Epithelial cell of esophagus (primary cell): ENCODE measurements at regions not wholly inside any gene's neighbourhood (a gene's known extent, or its start where the extent isn't known, plus 50 kb on each side); places are given as distances from the start of the nearest gene placed in this dataset.

Source experiments
- DNase-seq: peaks from one replicate; pipeline ENCODE4 v3.0.0; 2010; ENCODE audit warnings: low read depth
- H3K4me3 ChIP-seq: 2 replicates; pipeline ENCODE4 v1.5.1; 2011; ENCODE audit warnings: mild to moderate bottlenecking, low read length, control low read depth
- CTCF ChIP-seq: IDR thresholded peaks from 2 replicates; pipeline ENCODE4 v1.5.1; 2011; ENCODE audit warnings: low read depth, mild to moderate bottlenecking, low read length, control low read depth, inconsistent platforms; ENCODE audit not compliant: insufficient read depth; ENCODE audit errors: missing control alignments

GRCh38 chr4:37073226-37073840 is 171.2 kb upstream of the NWD2 start:
- DNase-seq: no peak
- no peak for TF ChIP-seq CTCF
- no peak overlapping the region for H3K4me3 ChIP-seq

DNA sequence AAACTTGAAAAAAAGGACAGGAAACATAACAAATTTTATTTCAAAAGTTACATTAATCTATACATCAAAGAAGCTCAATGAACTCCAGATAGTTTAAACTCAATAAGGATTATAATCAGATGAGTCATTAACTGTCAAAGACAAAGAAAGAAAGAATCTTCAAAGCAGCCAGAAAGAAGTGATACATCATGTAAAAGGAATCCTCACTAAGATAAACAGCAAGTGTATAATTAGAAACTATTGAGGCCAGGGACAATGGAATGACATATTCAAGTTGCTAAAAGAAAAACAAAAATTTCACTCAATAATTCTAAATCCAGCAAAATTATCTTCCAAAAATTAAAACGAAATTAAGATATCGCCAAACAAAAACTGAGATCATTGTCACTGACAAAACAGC is 161.6 kb upstream of the NWD2 start:
- DNase-seq: no peak
- no peak for TF ChIP-seq CTCF
- no peak overlapping the region for H3K4me3 ChIP-seq

DNA sequence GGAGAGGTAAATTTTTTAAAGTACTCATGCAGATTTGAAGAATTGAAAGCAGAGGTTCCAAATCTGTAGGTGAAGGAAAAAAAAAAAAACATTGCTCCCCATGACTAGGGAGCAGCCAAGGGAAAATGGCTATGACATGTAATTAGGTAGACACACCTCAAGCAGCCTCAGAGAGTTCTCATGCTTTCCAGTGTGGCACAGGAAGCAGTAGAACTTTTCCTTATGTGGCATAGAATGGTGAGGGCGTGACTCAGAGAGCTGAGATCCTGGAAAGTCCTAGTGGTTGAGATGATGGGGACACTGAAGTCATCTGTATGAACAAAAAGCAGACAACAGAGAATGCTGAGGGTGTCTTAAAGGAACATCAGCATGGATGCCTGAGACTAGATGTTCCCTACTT is 148.6 kb upstream of the NWD2 start:
- no peak overlapping the region for H3K4me3 ChIP-seq
- DNase-seq: no peak
- no peak for TF ChIP-seq CTCF

DNA sequence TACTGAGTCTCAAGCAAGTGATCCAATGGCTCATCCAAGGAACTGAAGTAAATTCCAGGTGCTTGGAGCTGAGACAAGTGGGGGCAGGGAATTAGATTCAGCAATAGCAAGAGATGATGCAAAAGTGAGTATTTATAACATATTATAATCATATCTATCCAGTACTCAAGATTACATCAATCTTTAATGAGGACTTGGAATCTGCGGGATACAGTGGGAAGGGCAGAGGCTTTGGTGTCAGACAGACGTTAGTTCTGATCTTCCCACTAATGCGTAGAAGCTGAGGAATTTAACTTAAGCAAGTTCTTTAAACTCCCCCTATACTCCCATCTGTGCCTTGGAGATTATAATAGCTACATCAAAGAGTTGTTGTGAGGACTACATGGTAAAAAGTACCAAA is 143.4 kb upstream of the NWD2 start:
- TF ChIP-seq CTCF: no peak
- no peak overlapping the region for H3K4me3 ChIP-seq
- no peak for DNase-seq

DNA sequence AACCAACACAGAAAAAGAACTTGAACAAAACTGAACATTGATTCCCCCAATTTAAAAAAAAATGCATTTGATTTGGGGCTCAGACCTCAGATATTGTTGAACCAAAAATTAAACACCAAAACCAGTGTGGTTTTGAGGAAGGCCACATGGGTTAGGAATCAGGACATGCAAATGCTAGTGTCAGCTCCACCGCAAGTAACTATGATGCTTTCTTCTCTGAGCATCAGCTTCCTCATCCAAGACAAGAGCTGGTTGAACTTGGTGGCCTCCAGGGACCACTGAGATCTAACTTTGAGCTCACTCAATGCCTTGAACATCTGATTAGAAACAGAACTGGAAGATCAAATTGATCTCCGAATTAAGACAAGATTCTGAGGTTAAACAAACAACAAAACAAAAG is 142.9 kb upstream of the NWD2 start:
- TF ChIP-seq CTCF: no peak
- no peak overlapping the region for H3K4me3 ChIP-seq
- no peak for DNase-seq

GRCh38 chr4:37109756-37110155 is 134.8 kb upstream of the NWD2 start:
- no peak overlapping the region for H3K4me3 ChIP-seq
- TF ChIP-seq CTCF: no peak

GRCh38 chr4:37124800-37125199 is 119.7 kb upstream of the NWD2 start:
- peak; percentile 2 for DNase-seq
- TF ChIP-seq CTCF: no peak
- H3K4me3 ChIP-seq: no peak overlapping the region

More at GRCh38 chr4:37109756-37110155, 134.8 kb upstream of the NWD2 start:
- no peak for DNase-seq
